Gastroesophageal sphincter (tissue), 4 donors: ENCODE measurements at regions not wholly inside any gene's neighbourhood (a gene's known extent, or its start where the extent isn't known, plus 50 kb on each side); places are given as distances from the start of the nearest gene placed in this dataset.
"Not testable (repeated sequence)": the region's sequence is repeated elsewhere in the genome, so short reads cannot be mapped to it uniquely, and the experiment has no call there.

Source experiments
- ATAC-seq: fragments of 150-250 bp; one replicate; pipeline ENCODE4 v1.9.1; 2016; ENCODE audit warnings: mild to moderate bottlenecking, moderate library complexity
- H3K27ac ChIP-seq, 4 donors: fragments of 200-600 bp; sonication (generic) in 3 of 4; 1 replicate in 3 of 4; 2 replicates in 1 of 4; pipeline ENCODE4 v1.5.1; 2016 to 2019
- H3K27me3 ChIP-seq: fragments of 200-600 bp; sonication (generic); one replicate; pipeline ENCODE4 v1.5.1; 2019
- H3K36me3 ChIP-seq, 2 donors: fragments of 200-600 bp; sonication (generic); one replicate each; pipeline ENCODE4 v1.5.1; 2019; ENCODE audit warnings: control low read depth in 1 of 2
- H3K4me1 ChIP-seq, 3 donors: fragments of 200-600 bp; sonication (generic); 1 replicate in 2 of 3; 2 replicates in 1 of 3; pipeline ENCODE4 v1.5.1; 2016 to 2019; ENCODE audit warnings: control low read depth in 2 of 3
- H3K4me3 ChIP-seq, 2 donors: fragments of 200-600 bp; sonication (generic); one replicate each; pipeline ENCODE4 v1.5.1; 2019; ENCODE audit warnings: mild to moderate bottlenecking in 1 of 2, moderate library complexity in 1 of 2
- H3K9me3 ChIP-seq, 3 donors: fragments of 200-600 bp; sonication (generic); one replicate each; pipeline ENCODE4 v1.5.1; 2017 to 2019; ENCODE audit warnings: control low read depth in 2 of 3
- CTCF ChIP-seq, 4 experiments: fragments of 200-600 bp in 2 of 4; fragments of 450-650 bp in 2 of 4; sonication (generic) in 1 of 4; IDR thresholded peaks; one replicate each; pipeline ENCODE4 v1.5.1; 2017 to 2019; ENCODE audit warnings: antibody characterized with exemption in 4 of 4, mild to moderate bottlenecking in 2 of 4, moderate library complexity in 2 of 4
- EP300 ChIP-seq: sonication (generic); formaldehyde crosslinking; IDR thresholded peaks from one replicate; pipeline ENCODE4 v1.6.1; 2017; ENCODE audit warnings: antibody characterized with exemption, mild to moderate bottlenecking
- POLR2A ChIP-seq, 2 donors: fragments of 450-650 bp; IDR thresholded peaks; one replicate each; pipeline ENCODE4 v1.6.1; 2017; ENCODE audit warnings: antibody characterized with exemption in 2 of 2, mild to moderate bottlenecking in 2 of 2, moderate library complexity in 1 of 2
- POLR2AphosphoS5 ChIP-seq: sonication (generic); formaldehyde crosslinking; IDR thresholded peaks from one replicate; pipeline ENCODE4 v1.6.1; 2017; ENCODE audit warnings: antibody characterized with exemption
- WGBS, 2 donors: methylation state at CpG; one replicate each; pipeline ENCODE4 v1.1.5; 2018; ENCODE audit warnings: low coverage in 1 of 2; 5-methylcytosine and 5-hydroxymethylcytosine counted together

- H3K36me3 ChIP-seq: no peaks in the 10 kb centered on the region
- no peak overlapping the region for H3K4me3 ChIP-seq
- H3K27me3 ChIP-seq: no peaks in the 10 kb centered on the region
- no peak overlapping the region for H3K27ac ChIP-seq
- peaks cover 0 to 43% (median 7%) of the 10 kb centered on the region in 3 donors for H3K4me1 ChIP-seq
- TF ChIP-seq EP300: no peak
- no peak for TF ChIP-seq CTCF (IDR thresholded peaks at IDR 0.05)
- TF ChIP-seq POLR2AphosphoS5: no peak
- no peak for TF ChIP-seq POLR2A (IDR thresholded peaks at IDR 0.05)
- H3K9me3 ChIP-seq: no peaks in the 10 kb centered on the region
- no peak for ATAC-seq
- WGBS, 2 donors: 92 to 100% methylated on average over 2 of the region's 2 CpGs
Measured at GRCh38 chr2:12620759-12621158, 96.0 kb upstream of the TRIB2 start.

GRCh38 chr2:12623051-12623450, 93.7 kb upstream of the TRIB2 start:
- Histone ChIP-seq H3K36me3 (no peaks in the 10 kb centered on the region), H3K9me3 (no peaks in the 10 kb centered on the region), H3K4me1 (peaks cover 0 to 36% (median 0%) of the 10 kb centered on the region in 3 donors), H3K4me3 (no peak overlapping the region), H3K27me3 (no peaks in the 10 kb centered on the region), H3K27ac (no peak overlapping the region)
- ATAC-seq: no peak
- WGBS, 2 donors: 80 to 100% methylated on average over 1 of the region's 1 CpG
- no peak for TF ChIP-seq POLR2AphosphoS5
- no peak for TF ChIP-seq EP300
- no peak for TF ChIP-seq CTCF (IDR thresholded peaks at IDR 0.05)
- TF ChIP-seq POLR2A (IDR thresholded peaks at IDR 0.05): no peak

- no peaks in the 10 kb centered on the region for H3K9me3 ChIP-seq
- H3K27me3 ChIP-seq: no peaks in the 10 kb centered on the region
- H3K4me1 ChIP-seq: peaks cover 0 to 22% (median 0%) of the 10 kb centered on the region in 3 donors
- no peak overlapping the region for H3K4me3 ChIP-seq
- H3K36me3 ChIP-seq: no peaks in the 10 kb centered on the region
- H3K27ac ChIP-seq: no peak overlapping the region
- 85 to 96% methylated on average over 6 of the region's 6 CpGs for WGBS, 2 donors
- no peak for ATAC-seq
- no peak for TF ChIP-seq EP300
Measured at GRCh38 chr2:12624384-12624783, 92.4 kb upstream of the TRIB2 start.

GRCh38 chr2:12624905-12625598, 91.7 kb upstream of the TRIB2 start:
- WGBS, 2 donors: 91% methylated on average over 3 to 5 of the region's 5 CpGs
- H3K36me3 ChIP-seq: no peaks in the 10 kb centered on the region
- ATAC-seq: no peak
- no peaks in the 10 kb centered on the region for H3K27me3 ChIP-seq
- peaks cover 0 to 17% (median 0%) of the 10 kb centered on the region in 3 donors for H3K4me1 ChIP-seq
- no peak for TF ChIP-seq POLR2AphosphoS5
- TF ChIP-seq POLR2A (IDR thresholded peaks at IDR 0.05): no peak
- no peak for TF ChIP-seq CTCF (IDR thresholded peaks at IDR 0.05)
- TF ChIP-seq EP300: no peak
- no peak overlapping the region for H3K4me3 ChIP-seq
- no peaks in the 10 kb centered on the region for H3K9me3 ChIP-seq
- no peak overlapping the region for H3K27ac ChIP-seq

GRCh38 chr2:12628541-12628940, 88.2 kb upstream of the TRIB2 start:
- H3K27ac ChIP-seq, H3K4me1 ChIP-seq, ATAC-seq, H3K9me3 ChIP-seq, H3K36me3 ChIP-seq, H3K27me3 ChIP-seq, H3K4me3 ChIP-seq: not testable (repeated sequence)
- WGBS, 2 donors: 80% methylated on average over 3 of the region's 8 CpGs; no CpG with 5 or more reads in 1 of the 2 donors

GRCh38 chr2:12636837-12637581, 79.7 kb upstream of the TRIB2 start:
- Histone ChIP-seq H3K36me3 (no peaks in the 10 kb centered on the region), H3K4me3 (no peak overlapping the region), H3K27me3 (no peaks in the 10 kb centered on the region), H3K4me1 (peaks cover 0 to 5% (median 0%) of the 10 kb centered on the region in 3 donors), H3K9me3 (no peaks in the 10 kb centered on the region), H3K27ac (no peak overlapping the region)
- TF ChIP-seq EP300: no peak
- no peak for TF ChIP-seq POLR2A (IDR thresholded peaks at IDR 0.05)
- no peak for TF ChIP-seq CTCF (IDR thresholded peaks at IDR 0.05)
- no peak for TF ChIP-seq POLR2AphosphoS5
- 11 to 67% methylated on average over 1 of the region's 1 CpG for WGBS, 2 donors
- no peak for ATAC-seq
